GM19351 (cell line): ENCODE measurements at regions not wholly inside any gene's neighbourhood (a gene's known extent, or its start where the extent isn't known, plus 50 kb on each side); places are given as distances from the start of the nearest gene placed in this dataset.
"Not testable (repeated sequence)": the region's sequence is repeated elsewhere in the genome, so short reads cannot be mapped to it uniquely, and the experiment has no call there.

Experiments
- ATAC-seq: cut with Tn5 transposase; IDR thresholded peaks from one replicate; pipeline ENCODE4 v1.9.1; 2021; ENCODE audit warnings: mild to moderate bottlenecking, moderate library complexity; ENCODE audit not compliant: unreplicated experiment

GRCh38 chr2:91422102-91422501 is 2730.6 kb downstream of the RPIA start:
- ATAC-seq: not testable (repeated sequence)

GRCh38 chr2:91427148-91427547 is 2735.7 kb downstream of the RPIA start:
- ATAC-seq: not testable (repeated sequence)

GRCh38 chr2:91441932-91442245 is 2750.4 kb downstream of the RPIA start:
- not testable (repeated sequence) for ATAC-seq

GRCh38 chr2:91442246-91442905 is 2750.9 kb downstream of the RPIA start:
- no peak for ATAC-seq

- not testable (repeated sequence) for ATAC-seq
Observed at GRCh38 chr2:91442906-91443729, 2751.6 kb downstream of the RPIA start.

GRCh38 chr2:91443730-91444115 is 2752.2 kb downstream of the RPIA start:
- not testable (repeated sequence) for ATAC-seq

- ATAC-seq: not testable (repeated sequence)
Observed at GRCh38 chr2:91445705-91446104, 2754.2 kb downstream of the RPIA start.

- ATAC-seq: not testable (repeated sequence)
Observed at GRCh38 chr2:91446489-91446888, 2755.0 kb downstream of the RPIA start.

GRCh38 chr2:91446915-91447314 is 2755.4 kb downstream of the RPIA start:
- not testable (repeated sequence) for ATAC-seq

- not testable (repeated sequence) for ATAC-seq
Observed at GRCh38 chr2:91447508-91447907, 2756.0 kb downstream of the RPIA start.

- not testable (repeated sequence) for ATAC-seq
Observed at GRCh38 chr2:91462292-91462691, 2770.8 kb downstream of the RPIA start.

- ATAC-seq: not testable (repeated sequence)
Observed at GRCh38 chr2:91463007-91463406, 2771.5 kb downstream of the RPIA start.

- ATAC-seq: not testable (repeated sequence)
Observed at GRCh38 chr2:91466780-91467363, 2775.4 kb downstream of the RPIA start.

GRCh38 chr2:91476244-91476935 is 2784.9 kb downstream of the RPIA start:
- ATAC-seq: not testable (repeated sequence)

- ATAC-seq: not testable (repeated sequence)
Observed at GRCh38 chr2:91476936-91477246, 2785.4 kb downstream of the RPIA start.

- ATAC-seq: not testable (repeated sequence)
Observed at GRCh38 chr2:91477291-91477690, 2785.8 kb downstream of the RPIA start.

GRCh38 chr2:91477731-91478672 is 2786.5 kb downstream of the RPIA start:
- no peak for ATAC-seq

GRCh38 chr2:91478851-91479718 is 2787.6 kb downstream of the RPIA start:
- ATAC-seq: not testable (repeated sequence)

- not testable (repeated sequence) for ATAC-seq
Observed at GRCh38 chr2:91485226-91485625, 2793.8 kb downstream of the RPIA start.
